Fibroblast of lung (primary cell): ENCODE measurements at regions not wholly inside any gene's neighbourhood (a gene's known extent, or its start where the extent isn't known, plus 50 kb on each side); places are given as distances from the start of the nearest gene placed in this dataset.
A peak's percentile ranks its signal among the peaks of the same experiment; 100 is the strongest.

Source experiments
- DNase-seq, 2 donors: peaks; one replicate each; pipeline versions ENCODE4 v3.0.0 to v3.0.0-alpha.2; 2010; ENCODE audit warnings: low read depth in 2 of 2
- H2AFZ ChIP-seq: 2 replicates; pipeline ENCODE4 v1.5.1; 2012; ENCODE audit warnings: low read length, control low read depth, inconsistent platforms
- H3K27ac ChIP-seq: 2 replicates; pipeline ENCODE4 v1.5.1; 2011; ENCODE audit warnings: low read length, control low read depth; ENCODE audit not compliant: insufficient read depth
- H3K27me3 ChIP-seq: 2 replicates; pipeline ENCODE4 v1.5.1; 2011; ENCODE audit warnings: mild to moderate bottlenecking, low read length; ENCODE audit not compliant: control insufficient read depth, insufficient read depth
- H3K36me3 ChIP-seq: 2 replicates; pipeline ENCODE4 v1.5.1; 2011; ENCODE audit warnings: low read length; ENCODE audit not compliant: control insufficient read depth, insufficient read depth
- H3K4me1 ChIP-seq: 2 replicates; pipeline ENCODE4 v1.5.1; 2011; ENCODE audit warnings: low read length; ENCODE audit not compliant: control insufficient read depth, insufficient read depth; ENCODE audit errors: extremely low read depth
- H3K4me2 ChIP-seq: 2 replicates; pipeline ENCODE4 v1.5.1; 2011; ENCODE audit warnings: low read length, control low read depth; ENCODE audit not compliant: insufficient read depth; ENCODE audit errors: extremely low read depth
- H3K4me3 ChIP-seq, 4 experiments: fragments of 200-600 bp in 1 of 4; sonication (generic) in 1 of 4; replicated peaks in 1 of 4; 2 replicates each; pipeline ENCODE4 v1.5.1; 2011 to 2016; ENCODE audit warnings: low read length in 4 of 4, low read depth in 3 of 4, mild to moderate bottlenecking in 3 of 4, control low read depth in 2 of 4, inconsistent platforms in 1 of 4, mixed read lengths in 1 of 4; ENCODE audit not compliant: insufficient read depth in 1 of 4; ENCODE audit errors: control extremely low read depth in 1 of 4
- H3K79me2 ChIP-seq: 2 replicates; pipeline ENCODE4 v1.5.1; 2012; ENCODE audit warnings: mild to moderate bottlenecking, low read length, inconsistent platforms; ENCODE audit not compliant: control insufficient read depth, insufficient read depth
- H3K9ac ChIP-seq: 2 replicates; pipeline ENCODE4 v1.5.1; 2011; ENCODE audit warnings: mild to moderate bottlenecking, low read length, control low read depth; ENCODE audit not compliant: insufficient read depth
- H3K9me3 ChIP-seq: 2 replicates; pipeline ENCODE4 v1.5.1; 2012; ENCODE audit warnings: low read depth, low read length; ENCODE audit not compliant: control insufficient read depth, insufficient read depth
- H4K20me1 ChIP-seq: 2 replicates; pipeline ENCODE4 v1.5.1; 2011; ENCODE audit warnings: low read length; ENCODE audit not compliant: control insufficient read depth, insufficient read depth; ENCODE audit errors: extremely low read depth
- EZH2 ChIP-seq: IDR thresholded peaks from 2 replicates; pipeline ENCODE4 v1.5.1; 2012; ENCODE audit warnings: low read length, control low read depth, mild to moderate bottlenecking; ENCODE audit errors: missing control alignments
- TF ChIP-seq, protein P1 (sequence below), 2 donors: IDR thresholded peaks in 1 of 2; conservative IDR thresholded peaks in 1 of 2; 1 replicate in 1 of 2; 2 replicates in 1 of 2; pipeline ENCODE4 v1.5.1; 2011 to 2012; ENCODE audit warnings: low read length in 2 of 2, control low read depth in 1 of 2, inconsistent platforms in 1 of 2, low read depth in 1 of 2, mild to moderate bottlenecking in 1 of 2

DNA sequence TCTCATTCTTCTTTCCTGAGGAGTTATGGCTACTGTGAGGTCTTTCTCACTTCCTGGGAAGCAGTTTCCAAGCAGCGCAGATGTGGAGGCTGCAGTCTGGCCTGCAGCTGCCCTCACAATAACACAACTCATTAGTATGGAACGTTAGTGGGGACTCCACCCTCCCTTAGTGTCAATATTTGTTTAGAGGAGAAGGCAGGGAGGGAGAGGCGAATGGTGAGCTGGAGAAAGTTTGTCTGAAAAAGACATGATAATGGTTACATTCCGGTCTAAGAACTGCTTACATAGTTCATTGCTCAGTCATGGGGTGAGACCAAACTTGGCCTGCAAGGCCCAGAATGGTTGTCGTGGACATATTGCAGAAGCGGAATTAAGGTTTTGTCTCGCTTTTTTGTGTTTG is 170.2 kb downstream of the HS3ST3B1 start:
- no peaks in the 10 kb centered on the region for H3K27me3 ChIP-seq
- TF ChIP-seq EZH2, result no peak
- TF ChIP-seq, protein P1, sequence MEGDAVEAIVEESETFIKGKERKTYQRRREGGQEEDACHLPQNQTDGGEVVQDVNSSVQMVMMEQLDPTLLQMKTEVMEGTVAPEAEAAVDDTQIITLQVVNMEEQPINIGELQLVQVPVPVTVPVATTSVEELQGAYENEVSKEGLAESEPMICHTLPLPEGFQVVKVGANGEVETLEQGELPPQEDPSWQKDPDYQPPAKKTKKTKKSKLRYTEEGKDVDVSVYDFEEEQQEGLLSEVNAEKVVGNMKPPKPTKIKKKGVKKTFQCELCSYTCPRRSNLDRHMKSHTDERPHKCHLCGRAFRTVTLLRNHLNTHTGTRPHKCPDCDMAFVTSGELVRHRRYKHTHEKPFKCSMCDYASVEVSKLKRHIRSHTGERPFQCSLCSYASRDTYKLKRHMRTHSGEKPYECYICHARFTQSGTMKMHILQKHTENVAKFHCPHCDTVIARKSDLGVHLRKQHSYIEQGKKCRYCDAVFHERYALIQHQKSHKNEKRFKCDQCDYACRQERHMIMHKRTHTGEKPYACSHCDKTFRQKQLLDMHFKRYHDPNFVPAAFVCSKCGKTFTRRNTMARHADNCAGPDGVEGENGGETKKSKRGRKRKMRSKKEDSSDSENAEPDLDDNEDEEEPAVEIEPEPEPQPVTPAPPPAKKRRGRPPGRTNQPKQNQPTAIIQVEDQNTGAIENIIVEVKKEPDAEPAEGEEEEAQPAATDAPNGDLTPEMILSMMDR (conservative IDR thresholded peaks at IDR 0.05 in 1 of 2, IDR thresholded peaks at IDR 0.05 in 1 of 2; ENCODE audit: low read depth in 1 of 2, low read length in 2 of 2), result no peak
- peak overlapping the region; percentile 68 for H3K27ac ChIP-seq
- peak; percentile 43 to 88 for DNase-seq
- H3K36me3 ChIP-seq, result no peaks in the 10 kb centered on the region
- H4K20me1 ChIP-seq, result no peaks in the 10 kb centered on the region
- no peak overlapping the region for H3K4me3 ChIP-seq
- peaks cover 3% of the 10 kb centered on the region for H3K4me1 ChIP-seq
- H3K4me2 ChIP-seq, result no peak overlapping the region
- no peaks in the 10 kb centered on the region for H3K79me2 ChIP-seq
- H2AFZ ChIP-seq, result no peak overlapping the region
- no peaks in the 10 kb centered on the region for H3K9me3 ChIP-seq
- no peak overlapping the region for H3K9ac ChIP-seq

DNA sequence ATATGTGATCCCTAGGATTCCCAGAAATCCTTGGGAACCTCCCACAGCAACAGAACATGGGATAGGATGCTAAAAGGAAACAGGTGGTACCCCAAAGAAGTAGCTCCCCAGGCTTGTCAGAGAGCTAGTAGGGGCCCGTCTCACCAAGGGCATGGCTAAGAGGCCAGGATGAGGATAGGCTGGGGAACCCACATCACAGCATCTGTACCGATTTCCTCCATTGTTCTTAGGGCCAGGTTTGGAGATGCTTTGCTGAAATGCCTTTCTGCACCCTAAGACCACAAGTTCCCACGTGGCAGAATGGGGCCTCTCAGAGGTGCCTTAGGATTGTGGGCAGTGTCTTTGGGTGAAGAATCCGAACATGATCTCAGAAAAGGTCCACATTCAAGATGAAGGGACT is 169.5 kb downstream of the HS3ST3B1 start:
- Histone ChIP-seq H3K9ac (no peak overlapping the region), H3K27me3 (no peaks in the 10 kb centered on the region), H3K4me1 (peaks cover 3% of the 10 kb centered on the region), H3K4me2 (peak overlapping the region; percentile 46), H4K20me1 (no peaks in the 10 kb centered on the region), H3K27ac (peak overlapping the region; percentile 68), H2AFZ (no peak overlapping the region), H3K4me3 (no peak overlapping the region), H3K79me2 (no peaks in the 10 kb centered on the region), H3K9me3 (no peaks in the 10 kb centered on the region), H3K36me3 (no peaks in the 10 kb centered on the region)
- DNase-seq, result no peak
- no peak for TF ChIP-seq EZH2
- TF ChIP-seq, protein P1 (conservative IDR thresholded peaks at IDR 0.05 in 1 of 2, IDR thresholded peaks at IDR 0.05 in 1 of 2; ENCODE audit: low read depth in 1 of 2, low read length in 2 of 2), result no peak

DNA sequence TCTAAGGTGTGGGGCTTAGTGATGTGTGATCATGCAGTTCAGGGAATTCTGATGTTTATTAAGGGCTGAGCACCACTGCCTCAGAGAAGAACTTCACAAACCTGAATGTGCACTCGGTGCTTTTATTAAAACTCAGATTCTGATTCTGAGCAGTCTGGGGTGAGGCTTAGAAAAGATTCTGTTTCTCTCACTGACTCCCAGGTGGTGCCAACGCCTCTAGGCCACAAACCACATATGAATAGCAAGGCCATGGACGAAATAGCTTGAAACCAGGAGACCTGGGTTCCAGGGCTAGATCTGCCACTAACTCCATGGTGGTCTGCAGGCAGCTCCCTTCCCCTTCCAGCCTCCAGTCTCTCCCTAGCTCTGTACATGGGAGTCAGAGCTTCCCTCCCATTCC is 169.1 kb downstream of the HS3ST3B1 start:
- H3K9ac ChIP-seq, result no peak overlapping the region
- H3K4me2 ChIP-seq, result no peak overlapping the region
- no peaks in the 10 kb centered on the region for H3K36me3 ChIP-seq
- H4K20me1 ChIP-seq, result no peaks in the 10 kb centered on the region
- no peak overlapping the region for H2AFZ ChIP-seq
- peaks cover 3% of the 10 kb centered on the region for H3K4me1 ChIP-seq
- no peak for TF ChIP-seq EZH2
- TF ChIP-seq, protein P1 (conservative IDR thresholded peaks at IDR 0.05 in 1 of 2, IDR thresholded peaks at IDR 0.05 in 1 of 2; ENCODE audit: low read depth in 1 of 2, low read length in 2 of 2), result no peak
- H3K4me3 ChIP-seq, result no peak overlapping the region
- H3K79me2 ChIP-seq, result no peaks in the 10 kb centered on the region
- no peaks in the 10 kb centered on the region for H3K9me3 ChIP-seq
- no peak overlapping the region for H3K27ac ChIP-seq
- no peak for DNase-seq
- H3K27me3 ChIP-seq, result no peaks in the 10 kb centered on the region
